ENCODE measurements at regions not wholly inside any gene's neighbourhood (a gene's known extent, or its start where the extent isn't known, plus 50 kb on each side); places are given as distances from the start of the nearest gene placed in this dataset.

- Mint-ChIP-seq H3K9me3 (ENCODE audit: unreplicated experiment) (peaks cover 7% of the 10 kb centered on the region), H3K4me1 (ENCODE audit: low read depth, unreplicated experiment) (peaks cover 7% of the 10 kb centered on the region), H3K27ac (ENCODE audit: unreplicated experiment) (no peak overlapping the region), H3K27me3 (ENCODE audit: insufficient read depth, unreplicated experiment) (no peaks in the 10 kb centered on the region), H3K4me3 (ENCODE audit: unreplicated experiment) (no peak overlapping the region), H3K36me3 (ENCODE audit: insufficient read depth, unreplicated experiment) (peaks cover 24% of the 10 kb centered on the region)
- Histone ChIP-seq H3K9me3 (no peaks in the 10 kb centered on the region), H3K27me3 (replicated peaks; ENCODE audit: control insufficient read depth, insufficient read depth, low read length) (no peaks in the 10 kb centered on the region), H3K4me3 (ENCODE audit: low read depth, low read length) (no peak overlapping the region), H3K4me1 (no peaks in the 10 kb centered on the region), H3K36me3 (ENCODE audit: control insufficient read depth, insufficient read depth, low read length) (no peaks in the 10 kb centered on the region)
- DNase-seq = peak in 1 of 2 experiments; percentile 14
- CTCF ChIA-PET = interaction anchor here (0.8 kb wide), 1 partner anchor 38 kb away, joined by 3 read pairs; no protein-coding TSS in a partner anchor
- POLR2A ChIA-PET = no interaction called here
- TF ChIP-seq CTCF (IDR thresholded peaks at IDR 0.05; ENCODE audit: insufficient read depth in 1 of 2, low read depth in 1 of 2, low read length in 1 of 2, severe bottlenecking in 1 of 2, unreplicated experiment in 1 of 2) = no peak
- intact Hi-C loops (cut with micrococcal nuclease; ENCODE audit: unreplicated experiment) = no loop called here
- BruUV-seq (replicated peaks) = no TSS peak
These were observed 73.4 kb downstream of the CPN2 start for GRCh38 chr3:194277786-194278130.

DNA sequence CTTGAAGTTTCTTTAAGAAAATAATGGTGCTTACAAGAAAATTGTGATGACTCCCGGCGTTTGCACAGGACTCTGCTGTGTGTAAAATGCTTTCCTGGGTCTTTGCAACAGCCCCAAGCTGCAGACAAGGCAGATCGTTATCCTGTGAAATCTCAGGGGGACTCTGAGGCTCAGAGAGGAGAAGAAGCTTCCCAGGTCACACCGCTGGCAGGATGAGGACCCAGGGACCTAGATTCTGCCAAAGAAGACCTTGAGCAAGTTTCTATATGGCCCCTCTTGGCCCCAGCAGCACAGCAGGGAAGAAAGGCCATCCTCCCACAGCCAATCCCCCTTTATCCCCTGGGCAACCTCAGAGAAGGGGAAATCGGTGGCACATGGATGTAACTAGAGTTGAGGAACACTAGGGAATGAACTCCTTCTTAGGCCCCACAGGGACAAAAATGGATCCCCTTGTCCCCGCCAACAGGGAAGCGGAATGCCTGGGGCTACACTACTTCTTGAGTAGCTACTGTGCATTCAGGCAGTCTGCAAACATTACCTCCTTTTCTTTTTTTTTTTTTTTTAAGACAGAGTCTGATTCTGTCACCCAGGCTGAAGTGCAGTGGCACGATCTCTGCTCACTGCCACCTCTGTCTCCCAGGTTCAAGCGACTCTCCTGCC, 72.8 kb downstream of the CPN2 start:
- ChIA-PET POLR2A (no interaction called here), CTCF (no interaction called here)
- no peaks in the 10 kb centered on the region for H3K9me3 ChIP-seq
- no peaks in the 10 kb centered on the region for H3K36me3 ChIP-seq (ENCODE audit: control insufficient read depth, insufficient read depth, low read length)
- no peak for TF ChIP-seq CTCF (IDR thresholded peaks at IDR 0.05; ENCODE audit: insufficient read depth in 1 of 2, low read depth in 1 of 2, low read length in 1 of 2, severe bottlenecking in 1 of 2, unreplicated experiment in 1 of 2)
- Mint-ChIP-seq H3K4me1 (ENCODE audit: low read depth, unreplicated experiment) (peaks cover 7% of the 10 kb centered on the region), H3K9me3 (ENCODE audit: unreplicated experiment) (peaks cover 7% of the 10 kb centered on the region), H3K27me3 (ENCODE audit: insufficient read depth, unreplicated experiment) (no peaks in the 10 kb centered on the region), H3K27ac (ENCODE audit: unreplicated experiment) (no peak overlapping the region), H3K36me3 (ENCODE audit: insufficient read depth, unreplicated experiment) (peaks cover 24% of the 10 kb centered on the region), H3K4me3 (ENCODE audit: unreplicated experiment) (no peak overlapping the region)
- DNase-seq = peak in 1 of 2 experiments; percentile 4
- intact Hi-C loops (cut with micrococcal nuclease; ENCODE audit: unreplicated experiment) = no loop called here
- no peaks in the 10 kb centered on the region for H3K4me1 ChIP-seq
- H3K27me3 ChIP-seq (replicated peaks; ENCODE audit: control insufficient read depth, insufficient read depth, low read length) = no peaks in the 10 kb centered on the region
- no TSS peak for BruUV-seq (replicated peaks)
- no peak overlapping the region for H3K4me3 ChIP-seq (ENCODE audit: low read depth, low read length)

DNA sequence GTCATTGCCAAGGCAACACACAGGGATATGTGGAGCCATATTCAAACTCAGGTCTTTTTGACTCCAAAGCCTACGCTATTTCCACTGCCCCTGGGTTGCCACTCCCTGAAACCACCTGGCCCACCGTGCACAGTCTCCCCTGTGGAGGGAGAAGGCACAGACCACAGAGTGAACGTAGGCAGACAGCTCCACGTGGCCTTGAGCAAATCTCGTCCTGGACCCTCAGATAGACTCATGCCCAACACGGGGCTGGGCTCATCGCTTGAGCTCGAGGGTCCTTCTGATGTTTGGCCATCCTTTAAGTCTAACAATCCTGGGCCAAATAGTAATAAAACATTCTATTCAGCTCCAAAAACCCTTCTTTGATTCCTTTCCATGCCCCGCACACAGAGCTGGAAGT, 72.0 kb downstream of the CPN2 start:
- CTCF ChIA-PET = no interaction called here
- Histone ChIP-seq H3K4me1 (no peaks in the 10 kb centered on the region), H3K4me3 (ENCODE audit: low read depth, low read length) (no peak overlapping the region), H3K36me3 (ENCODE audit: control insufficient read depth, insufficient read depth, low read length) (no peaks in the 10 kb centered on the region), H3K27me3 (replicated peaks; ENCODE audit: control insufficient read depth, insufficient read depth, low read length) (no peaks in the 10 kb centered on the region), H3K9me3 (no peaks in the 10 kb centered on the region)
- H3K36me3 Mint-ChIP-seq (ENCODE audit: insufficient read depth, unreplicated experiment) = peaks cover 24% of the 10 kb centered on the region
- H3K4me3 Mint-ChIP-seq (ENCODE audit: unreplicated experiment) = no peak overlapping the region
- no peak overlapping the region for H3K27ac Mint-ChIP-seq (ENCODE audit: unreplicated experiment)
- intact Hi-C loops (cut with micrococcal nuclease; ENCODE audit: unreplicated experiment) = no loop called here
- no peak for TF ChIP-seq CTCF (IDR thresholded peaks at IDR 0.05; ENCODE audit: insufficient read depth in 1 of 2, low read depth in 1 of 2, low read length in 1 of 2, severe bottlenecking in 1 of 2, unreplicated experiment in 1 of 2)
- POLR2A ChIA-PET = no interaction called here
- BruUV-seq (replicated peaks) = no TSS peak
- DNase-seq = peak in 1 of 2 experiments; percentile 8
- H3K9me3 Mint-ChIP-seq (ENCODE audit: unreplicated experiment) = peaks cover 7% of the 10 kb centered on the region
- H3K4me1 Mint-ChIP-seq (ENCODE audit: low read depth, unreplicated experiment) = peaks cover 7% of the 10 kb centered on the region
- H3K27me3 Mint-ChIP-seq (ENCODE audit: insufficient read depth, unreplicated experiment) = no peaks in the 10 kb centered on the region

Measured in Caco-2 (cell line).